Neural progenitor cell (in vitro differentiated cells): ENCODE measurements at regions not wholly inside any gene's neighbourhood (a gene's known extent, or its start where the extent isn't known, plus 50 kb on each side); places are given as distances from the start of the nearest gene placed in this dataset.

ENCODE experiments used
- DNase-seq: peaks from one replicate; pipeline ENCODE4 v3.0.0-alpha.2; 2016; ENCODE audit warnings: low spot score
- H2AFZ ChIP-seq: fragments of 200-600 bp; sonication (generic); replicated peaks from 2 replicates; pipeline ENCODE4 v1.6.1; 2016; ENCODE audit warnings: antibody characterized with exemption
- H3F3A ChIP-seq: fragments of 200-600 bp; sonication (generic); 2 replicates; pipeline ENCODE4 v1.6.1; 2016; ENCODE audit warnings: antibody characterized with exemption, low read depth
- H3K27ac ChIP-seq: fragments of 200-600 bp; sonication (generic); 2 replicates; pipeline ENCODE4 v1.5.1; 2016; ENCODE audit warnings: mild to moderate bottlenecking
- H3K27me3 ChIP-seq: fragments of 200-600 bp; sonication (generic); 2 replicates; pipeline ENCODE4 v1.6.1; 2016; ENCODE audit warnings: mild to moderate bottlenecking, moderate library complexity
- H3K36me3 ChIP-seq: fragments of 200-600 bp; sonication (generic); 2 replicates; pipeline ENCODE4 v1.5.1; 2016
- H3K4me1 ChIP-seq: fragments of 200-600 bp; sonication (generic); 2 replicates; pipeline ENCODE4 v1.6.1; 2016; ENCODE audit warnings: mixed run types
- H3K4me2 ChIP-seq: fragments of 200-600 bp; sonication (generic); 2 replicates; pipeline ENCODE4 v1.6.1; 2016
- H3K4me3 ChIP-seq: fragments of 200-600 bp; sonication (generic); 2 replicates; pipeline ENCODE4 v1.5.1; 2016
- H3K79me2 ChIP-seq: fragments of 200-600 bp; sonication (generic); 2 replicates; pipeline ENCODE4 v1.6.1; 2016; ENCODE audit warnings: low read depth
- H3K9ac ChIP-seq: fragments of 200-600 bp; sonication (generic); 2 replicates; pipeline ENCODE4 v1.6.1; 2016
- H3K9me3 ChIP-seq: fragments of 200-600 bp; sonication (generic); 2 replicates; pipeline ENCODE4 v1.5.1; 2016; ENCODE audit warnings: low read depth
- H4K20me1 ChIP-seq: fragments of 200-600 bp; sonication (generic); 2 replicates; pipeline ENCODE4 v1.6.1; 2016; ENCODE audit warnings: low read depth
- H3K27ac Mint-ChIP-seq: 3 replicates; pipeline ENCODE4 v1.8.0; 2021; ENCODE audit warnings: mixed read lengths
- H3K27me3 Mint-ChIP-seq: 2 replicates; pipeline ENCODE4 v1.8.0; 2022; ENCODE audit warnings: low read depth, mild to moderate bottlenecking, inconsistent platforms, moderate library complexity, mixed read lengths; ENCODE audit not compliant: insufficient read depth
- H3K36me3 Mint-ChIP-seq: 3 replicates; pipeline ENCODE4 v1.8.0; 2021; ENCODE audit warnings: mixed read lengths
- H3K4me1 Mint-ChIP-seq: 3 replicates; pipeline ENCODE4 v1.8.0; 2021; ENCODE audit warnings: mixed read lengths
- H3K4me3 Mint-ChIP-seq: 3 replicates; pipeline ENCODE4 v1.8.0; 2021; ENCODE audit warnings: mild to moderate bottlenecking, moderate library complexity, mixed read lengths
- H3K9me3 Mint-ChIP-seq: 3 replicates; pipeline ENCODE4 v1.8.0; 2020; ENCODE audit warnings: mixed read lengths
- EZH2 ChIP-seq: fragments of 200-600 bp; sonication (generic); IDR thresholded peaks from 2 replicates; pipeline ENCODE4 v1.6.1; 2017; ENCODE audit warnings: antibody characterized with exemption, mild to moderate bottlenecking, moderate library complexity
- EZH2phosphoT487 ChIP-seq: fragments of 200-600 bp; sonication (generic); IDR thresholded peaks from 2 replicates; pipeline ENCODE4 v1.6.1; 2017; ENCODE audit warnings: antibody characterized with exemption
- TF ChIP-seq, protein P1 (sequence below): fragments of 200-600 bp; sonication (generic); IDR thresholded peaks from 2 replicates; pipeline ENCODE4 v1.5.1; 2017; ENCODE audit warnings: antibody characterized with exemption, mild to moderate bottlenecking

DNA sequence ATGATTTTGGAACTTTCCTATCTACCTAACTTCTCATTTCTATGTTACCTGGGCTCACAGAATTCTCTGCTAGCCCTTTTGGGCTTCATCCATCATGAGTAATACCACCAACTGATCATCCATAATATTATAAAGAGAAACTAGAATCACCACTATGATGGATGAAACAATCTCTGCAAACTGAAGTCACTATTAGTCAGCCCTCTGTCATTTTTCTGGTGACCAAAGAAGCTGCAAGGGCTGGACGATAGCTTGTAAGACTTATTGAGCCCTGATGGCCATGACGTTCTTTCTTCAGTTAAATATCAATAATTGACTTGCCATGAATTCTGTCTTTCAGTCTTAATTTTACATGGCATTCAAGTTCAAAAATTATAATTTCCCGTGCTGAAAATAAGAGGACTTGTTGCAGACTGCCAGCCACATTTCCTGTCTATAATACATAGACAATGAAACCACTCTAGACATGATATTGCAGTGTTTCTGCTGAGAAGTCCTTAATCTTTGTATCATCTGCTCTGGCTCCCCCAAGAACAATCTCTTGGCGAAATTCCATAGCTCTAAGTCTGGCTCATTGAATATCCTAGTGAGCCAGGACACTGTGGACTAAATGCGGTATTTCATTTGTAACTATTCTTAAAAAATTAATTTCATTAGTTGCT lies 655.0 kb upstream of the CAMK1G start:
- no peaks in the 10 kb centered on the region for H3K36me3 ChIP-seq
- Mint-ChIP-seq H3K27me3 (no peaks in the 10 kb centered on the region), H3K27ac (no peak overlapping the region), H3K4me3 (no peak overlapping the region), H3K36me3 (no peaks in the 10 kb centered on the region), H3K4me1 (peaks cover 10% of the 10 kb centered on the region), H3K9me3 (no peaks in the 10 kb centered on the region)
- no peaks in the 10 kb centered on the region for H3F3A ChIP-seq
- DNase-seq, result no peak
- H3K4me2 ChIP-seq, result no peak overlapping the region
- H3K27me3 ChIP-seq, result no peaks in the 10 kb centered on the region
- no peak overlapping the region for H2AFZ ChIP-seq
- H3K79me2 ChIP-seq, result no peaks in the 10 kb centered on the region
- TF ChIP-seq EZH2phosphoT487 (no peak), EZH2 (no peak)
- TF ChIP-seq, protein P1, sequence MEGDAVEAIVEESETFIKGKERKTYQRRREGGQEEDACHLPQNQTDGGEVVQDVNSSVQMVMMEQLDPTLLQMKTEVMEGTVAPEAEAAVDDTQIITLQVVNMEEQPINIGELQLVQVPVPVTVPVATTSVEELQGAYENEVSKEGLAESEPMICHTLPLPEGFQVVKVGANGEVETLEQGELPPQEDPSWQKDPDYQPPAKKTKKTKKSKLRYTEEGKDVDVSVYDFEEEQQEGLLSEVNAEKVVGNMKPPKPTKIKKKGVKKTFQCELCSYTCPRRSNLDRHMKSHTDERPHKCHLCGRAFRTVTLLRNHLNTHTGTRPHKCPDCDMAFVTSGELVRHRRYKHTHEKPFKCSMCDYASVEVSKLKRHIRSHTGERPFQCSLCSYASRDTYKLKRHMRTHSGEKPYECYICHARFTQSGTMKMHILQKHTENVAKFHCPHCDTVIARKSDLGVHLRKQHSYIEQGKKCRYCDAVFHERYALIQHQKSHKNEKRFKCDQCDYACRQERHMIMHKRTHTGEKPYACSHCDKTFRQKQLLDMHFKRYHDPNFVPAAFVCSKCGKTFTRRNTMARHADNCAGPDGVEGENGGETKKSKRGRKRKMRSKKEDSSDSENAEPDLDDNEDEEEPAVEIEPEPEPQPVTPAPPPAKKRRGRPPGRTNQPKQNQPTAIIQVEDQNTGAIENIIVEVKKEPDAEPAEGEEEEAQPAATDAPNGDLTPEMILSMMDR, result no peak
- H3K27ac ChIP-seq, result no peak overlapping the region
- H3K4me1 ChIP-seq, result peaks cover 22% of the 10 kb centered on the region
- no peak overlapping the region for H3K4me3 ChIP-seq
- H4K20me1 ChIP-seq, result no peaks in the 10 kb centered on the region
- no peak overlapping the region for H3K9ac ChIP-seq
- no peaks in the 10 kb centered on the region for H3K9me3 ChIP-seq

DNA sequence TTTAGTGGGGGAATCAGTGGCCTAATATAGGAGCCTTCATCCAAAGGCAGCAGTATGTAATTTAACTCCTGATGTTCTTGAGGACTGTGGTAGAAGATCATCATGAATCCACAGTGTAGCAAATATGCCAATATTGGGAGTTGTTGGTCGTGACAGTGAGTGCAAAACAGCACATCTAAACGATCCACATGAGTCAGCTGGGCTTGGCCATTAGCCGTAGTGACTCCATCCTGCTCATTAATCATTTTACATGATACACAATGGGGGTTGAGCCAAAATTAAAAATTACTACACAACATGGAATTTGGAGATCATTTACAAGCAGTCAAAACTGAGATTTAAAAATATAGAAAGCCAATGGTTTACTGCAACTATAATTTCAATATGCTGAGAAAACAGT lies 653.9 kb upstream of the CAMK1G start:
- no peak overlapping the region for H3K9ac ChIP-seq
- H2AFZ ChIP-seq, result no peak overlapping the region
- H3K4me2 ChIP-seq, result no peak overlapping the region
- H3K27ac ChIP-seq, result no peak overlapping the region
- Mint-ChIP-seq H3K27me3 (no peaks in the 10 kb centered on the region), H3K4me1 (peaks cover 3% of the 10 kb centered on the region), H3K9me3 (no peaks in the 10 kb centered on the region), H3K4me3 (no peak overlapping the region), H3K27ac (no peak overlapping the region), H3K36me3 (no peaks in the 10 kb centered on the region)
- H3K4me1 ChIP-seq, result peaks cover 18% of the 10 kb centered on the region
- H3F3A ChIP-seq, result no peaks in the 10 kb centered on the region
- H3K9me3 ChIP-seq, result no peaks in the 10 kb centered on the region
- H4K20me1 ChIP-seq, result no peaks in the 10 kb centered on the region
- TF ChIP-seq, protein P1, result no peak
- TF ChIP-seq EZH2 (no peak), EZH2phosphoT487 (no peak)
- H3K27me3 ChIP-seq, result no peaks in the 10 kb centered on the region
- H3K4me3 ChIP-seq, result no peak overlapping the region
- DNase-seq, result no peak
- H3K36me3 ChIP-seq, result no peaks in the 10 kb centered on the region
- no peaks in the 10 kb centered on the region for H3K79me2 ChIP-seq

DNA sequence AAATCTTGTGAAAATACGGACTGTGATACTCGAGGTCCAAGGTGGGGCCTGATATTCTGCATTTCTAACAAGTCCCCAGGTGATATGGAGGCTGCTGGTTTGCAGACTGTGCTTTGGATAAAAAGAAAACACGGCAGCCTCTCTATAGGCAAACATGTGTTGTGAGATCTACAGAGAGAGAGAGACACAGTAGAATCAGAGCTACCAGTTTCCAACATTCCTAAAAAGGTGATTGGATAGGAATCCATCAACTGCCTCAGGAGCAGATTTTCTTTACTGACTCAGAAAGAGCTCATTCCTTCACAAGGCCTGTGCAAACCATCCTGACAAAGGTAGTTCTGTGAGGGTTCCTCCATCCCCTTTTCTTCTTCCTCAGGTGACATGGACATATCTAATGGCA lies 651.6 kb upstream of the CAMK1G start:
- Histone ChIP-seq H3K4me3 (no peak overlapping the region), H3K27me3 (no peaks in the 10 kb centered on the region), H3K36me3 (no peaks in the 10 kb centered on the region), H3K4me2 (no peak overlapping the region), H3F3A (no peaks in the 10 kb centered on the region), H3K4me1 (peaks cover 22% of the 10 kb centered on the region), H3K9me3 (no peaks in the 10 kb centered on the region), H3K79me2 (no peaks in the 10 kb centered on the region), H2AFZ (no peak overlapping the region), H3K9ac (no peak overlapping the region), H3K27ac (no peak overlapping the region), H4K20me1 (no peaks in the 10 kb centered on the region)
- Mint-ChIP-seq H3K27ac (no peak overlapping the region), H3K36me3 (no peaks in the 10 kb centered on the region), H3K9me3 (no peaks in the 10 kb centered on the region), H3K4me1 (peaks cover 10% of the 10 kb centered on the region), H3K4me3 (no peak overlapping the region), H3K27me3 (peaks cover 3% of the 10 kb centered on the region)
- no peak for DNase-seq
- no peak for TF ChIP-seq EZH2phosphoT487
- TF ChIP-seq, protein P1, result no peak
- no peak for TF ChIP-seq EZH2
